ENCODE measurements at regions not wholly inside any gene's neighbourhood (a gene's known extent, or its start where the extent isn't known, plus 50 kb on each side); places are given as distances from the start of the nearest gene placed in this dataset.

GRCh38 chr13:106685143-106685542, 117.2 kb upstream of the ARGLU1 start:
- no peak for DNase-seq

- DNase-seq = no peak
Observed at GRCh38 chr13:106683918-106684317, 116.0 kb upstream of the ARGLU1 start.

GRCh38 chr13:106683179-106683578, 115.2 kb upstream of the ARGLU1 start:
- DNase-seq = no peak

- DNase-seq = no peak
Observed at GRCh38 chr13:106681997-106682396, 114.1 kb upstream of the ARGLU1 start.

GRCh38 chr13:106681536-106681935, 113.6 kb upstream of the ARGLU1 start:
- DNase-seq = no peak

GRCh38 chr13:106680796-106681472, 113.0 kb upstream of the ARGLU1 start:
- no peak for DNase-seq

GRCh38 chr13:106678646-106679418, 110.9 kb upstream of the ARGLU1 start:
- no peak for DNase-seq

GRCh38 chr13:106675311-106675710, 107.4 kb upstream of the ARGLU1 start:
- no peak for DNase-seq

GRCh38 chr13:106660746-106661625, 93.0 kb upstream of the ARGLU1 start:
- DNase-seq = no peak

- no peak for DNase-seq
Observed at GRCh38 chr13:106657104-106657503, 89.2 kb upstream of the ARGLU1 start.

GRCh38 chr13:106656186-106656585, 88.2 kb upstream of the ARGLU1 start:
- no peak for DNase-seq

GRCh38 chr13:106651442-106651841, 83.5 kb upstream of the ARGLU1 start:
- DNase-seq = no peak

- no peak for DNase-seq
Observed at GRCh38 chr13:106650690-106651205, 82.8 kb upstream of the ARGLU1 start.

GRCh38 chr13:106649495-106649894, 81.6 kb upstream of the ARGLU1 start:
- DNase-seq = no peak

- no peak for DNase-seq
Observed at GRCh38 chr13:106640515-106640914, 72.6 kb upstream of the ARGLU1 start.

GRCh38 chr13:106637519-106637918, 69.6 kb upstream of the ARGLU1 start:
- no peak for DNase-seq

GRCh38 chr13:106636492-106636891, 68.6 kb upstream of the ARGLU1 start:
- no peak for DNase-seq

GRCh38 chr13:106635616-106636015, 67.7 kb upstream of the ARGLU1 start:
- no peak for DNase-seq

- DNase-seq = no peak
Observed at GRCh38 chr13:106633321-106633720, 65.4 kb upstream of the ARGLU1 start.

GRCh38 chr13:106630650-106631049, 62.7 kb upstream of the ARGLU1 start:
- DNase-seq = peak; percentile 5

GRCh38 chr13:106630162-106630561, 62.2 kb upstream of the ARGLU1 start:
- DNase-seq = no peak

- DNase-seq = no peak
Observed at GRCh38 chr13:106628936-106629659, 61.2 kb upstream of the ARGLU1 start.

- no peak for DNase-seq
Observed at GRCh38 chr13:106626473-106626872, 58.5 kb upstream of the ARGLU1 start.

Measured in MV-4-11 (cell line).